ENCODE measurements at regions not wholly inside any gene's neighbourhood (a gene's known extent, or its start where the extent isn't known, plus 50 kb on each side); places are given as distances from the start of the nearest gene placed in this dataset.

GRCh38 chr12:89247541-89247942, 104.8 kb downstream of the DUSP6 start:
- H3K9me3 ChIP-seq (ENCODE audit: control insufficient read depth, insufficient read depth, low read length) = no peaks in the 10 kb centered on the region
- H3K36me3 ChIP-seq (ENCODE audit: insufficient read depth, low read length) = no peaks in the 10 kb centered on the region
- H3K9ac ChIP-seq (ENCODE audit: low read depth, low read length) = no peak overlapping the region
- peaks cover 43% of the 10 kb centered on the region for H3K4me1 ChIP-seq (ENCODE audit: insufficient read depth, low read length)

GRCh38 chr12:89245090-89245489, 107.2 kb downstream of the DUSP6 start:
- Histone ChIP-seq H3K36me3 (ENCODE audit: insufficient read depth, low read length) (no peaks in the 10 kb centered on the region), H3K9me3 (ENCODE audit: control insufficient read depth, insufficient read depth, low read length) (no peaks in the 10 kb centered on the region), H3K9ac (ENCODE audit: low read depth, low read length) (no peak overlapping the region), H3K4me1 (ENCODE audit: insufficient read depth, low read length) (peaks cover 43% of the 10 kb centered on the region)

DNA sequence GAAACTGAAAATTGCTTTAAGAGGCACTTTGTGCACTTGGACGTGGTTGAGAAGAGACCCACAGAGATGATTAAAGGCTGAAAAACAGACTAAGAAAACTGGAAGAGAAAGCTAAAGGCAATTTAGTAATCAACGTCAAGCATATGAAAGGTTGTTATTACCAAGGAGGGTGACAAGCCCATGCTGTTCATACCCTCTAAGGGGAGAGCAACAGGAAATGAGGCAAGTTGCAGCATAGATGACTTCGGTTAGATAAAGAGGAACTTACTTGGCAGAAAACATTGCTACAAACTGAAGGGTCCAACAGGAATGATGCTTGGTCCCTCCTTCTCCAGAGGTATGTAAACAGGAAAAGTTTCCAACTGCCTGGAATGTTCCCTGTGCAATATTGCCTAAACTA, 107.8 kb downstream of the DUSP6 start:
- no peak overlapping the region for H3K9ac ChIP-seq (ENCODE audit: low read depth, low read length)
- H3K9me3 ChIP-seq (ENCODE audit: control insufficient read depth, insufficient read depth, low read length) = no peaks in the 10 kb centered on the region
- H3K4me1 ChIP-seq (ENCODE audit: insufficient read depth, low read length) = peaks cover 43% of the 10 kb centered on the region
- no peaks in the 10 kb centered on the region for H3K36me3 ChIP-seq (ENCODE audit: insufficient read depth, low read length)

DNA sequence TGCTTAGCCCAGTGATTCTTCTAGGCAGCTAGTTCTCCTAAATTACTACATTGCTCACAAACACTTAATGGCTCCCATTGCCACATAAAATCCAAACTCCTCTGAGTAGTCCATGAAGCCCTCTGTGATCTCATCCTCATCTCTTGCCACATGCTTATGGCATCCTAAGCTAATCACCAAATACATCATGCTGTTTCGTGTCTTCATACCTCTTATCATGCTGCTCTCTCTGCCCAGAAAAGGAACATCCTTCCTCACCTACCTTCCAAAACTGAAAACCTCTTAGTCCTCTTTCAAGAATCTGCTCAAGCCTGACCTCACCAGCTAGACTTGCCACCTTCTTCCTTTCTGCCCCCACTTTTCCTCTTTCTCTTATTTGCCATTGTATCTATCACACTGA, 108.5 kb downstream of the DUSP6 start:
- Histone ChIP-seq H3K9ac (ENCODE audit: low read depth, low read length) (no peak overlapping the region), H3K9me3 (ENCODE audit: control insufficient read depth, insufficient read depth, low read length) (no peaks in the 10 kb centered on the region), H3K4me1 (ENCODE audit: insufficient read depth, low read length) (peaks cover 43% of the 10 kb centered on the region), H3K36me3 (ENCODE audit: insufficient read depth, low read length) (no peaks in the 10 kb centered on the region)

- Histone ChIP-seq H3K9ac (ENCODE audit: low read depth, low read length) (no peak overlapping the region), H3K36me3 (ENCODE audit: insufficient read depth, low read length) (no peaks in the 10 kb centered on the region), H3K9me3 (ENCODE audit: control insufficient read depth, insufficient read depth, low read length) (no peaks in the 10 kb centered on the region), H3K4me1 (ENCODE audit: insufficient read depth, low read length) (peaks cover 9% of the 10 kb centered on the region)
Measured at GRCh38 chr12:89239534-89239933, 112.8 kb downstream of the DUSP6 start.

- H3K4me1 ChIP-seq (ENCODE audit: insufficient read depth, low read length) = no peaks in the 10 kb centered on the region; the same call in 1 of the 2 replicates
- no peaks in the 10 kb centered on the region for H3K36me3 ChIP-seq (ENCODE audit: insufficient read depth, low read length)
- H3K9me3 ChIP-seq (ENCODE audit: control insufficient read depth, insufficient read depth, low read length) = no peaks in the 10 kb centered on the region
- H3K9ac ChIP-seq (ENCODE audit: low read depth, low read length) = no peak overlapping the region
Measured at GRCh38 chr12:89238593-89238992, 113.7 kb downstream of the DUSP6 start.

- no peaks in the 10 kb centered on the region; the same call in 1 of the 2 replicates for H3K4me1 ChIP-seq (ENCODE audit: insufficient read depth, low read length)
- H3K36me3 ChIP-seq (ENCODE audit: insufficient read depth, low read length) = no peaks in the 10 kb centered on the region
- H3K9ac ChIP-seq (ENCODE audit: low read depth, low read length) = no peak overlapping the region
- no peaks in the 10 kb centered on the region for H3K9me3 ChIP-seq (ENCODE audit: control insufficient read depth, insufficient read depth, low read length)
Measured at GRCh38 chr12:89237763-89238162, 114.5 kb downstream of the DUSP6 start.

GRCh38 chr12:89236748-89237383, 115.4 kb downstream of the DUSP6 start:
- Histone ChIP-seq H3K36me3 (ENCODE audit: insufficient read depth, low read length) (no peaks in the 10 kb centered on the region), H3K9me3 (ENCODE audit: control insufficient read depth, insufficient read depth, low read length) (no peaks in the 10 kb centered on the region; the same call in 1 of the 2 replicates), H3K4me1 (ENCODE audit: insufficient read depth, low read length) (no peaks in the 10 kb centered on the region; the same call in 1 of the 2 replicates), H3K9ac (ENCODE audit: low read depth, low read length) (no peak overlapping the region)

DNA sequence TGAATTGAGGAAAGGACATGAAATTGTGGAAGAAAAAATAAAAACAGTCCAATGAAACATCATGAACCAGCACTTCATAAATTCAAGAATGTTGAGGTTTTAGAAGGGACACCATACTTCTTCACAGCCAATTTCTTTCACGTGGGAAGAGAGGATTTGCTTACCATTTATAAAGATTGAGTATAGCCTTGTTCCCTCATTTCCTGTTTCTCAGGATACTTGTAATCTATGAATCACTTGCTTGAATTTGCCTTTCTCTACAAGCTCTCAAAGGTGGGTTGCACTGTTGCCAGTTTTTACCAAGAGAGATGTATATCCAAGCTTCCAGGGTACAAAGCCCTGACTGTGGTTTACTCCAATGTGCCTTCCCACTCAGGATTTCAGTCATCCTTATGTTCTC, 116.1 kb downstream of the DUSP6 start:
- Histone ChIP-seq H3K36me3 (ENCODE audit: insufficient read depth, low read length) (no peaks in the 10 kb centered on the region), H3K9ac (ENCODE audit: low read depth, low read length) (no peak overlapping the region), H3K9me3 (ENCODE audit: control insufficient read depth, insufficient read depth, low read length) (no peaks in the 10 kb centered on the region; the same call in 1 of the 2 replicates), H3K4me1 (ENCODE audit: insufficient read depth, low read length) (no peaks in the 10 kb centered on the region; the same call in 1 of the 2 replicates)

DNA sequence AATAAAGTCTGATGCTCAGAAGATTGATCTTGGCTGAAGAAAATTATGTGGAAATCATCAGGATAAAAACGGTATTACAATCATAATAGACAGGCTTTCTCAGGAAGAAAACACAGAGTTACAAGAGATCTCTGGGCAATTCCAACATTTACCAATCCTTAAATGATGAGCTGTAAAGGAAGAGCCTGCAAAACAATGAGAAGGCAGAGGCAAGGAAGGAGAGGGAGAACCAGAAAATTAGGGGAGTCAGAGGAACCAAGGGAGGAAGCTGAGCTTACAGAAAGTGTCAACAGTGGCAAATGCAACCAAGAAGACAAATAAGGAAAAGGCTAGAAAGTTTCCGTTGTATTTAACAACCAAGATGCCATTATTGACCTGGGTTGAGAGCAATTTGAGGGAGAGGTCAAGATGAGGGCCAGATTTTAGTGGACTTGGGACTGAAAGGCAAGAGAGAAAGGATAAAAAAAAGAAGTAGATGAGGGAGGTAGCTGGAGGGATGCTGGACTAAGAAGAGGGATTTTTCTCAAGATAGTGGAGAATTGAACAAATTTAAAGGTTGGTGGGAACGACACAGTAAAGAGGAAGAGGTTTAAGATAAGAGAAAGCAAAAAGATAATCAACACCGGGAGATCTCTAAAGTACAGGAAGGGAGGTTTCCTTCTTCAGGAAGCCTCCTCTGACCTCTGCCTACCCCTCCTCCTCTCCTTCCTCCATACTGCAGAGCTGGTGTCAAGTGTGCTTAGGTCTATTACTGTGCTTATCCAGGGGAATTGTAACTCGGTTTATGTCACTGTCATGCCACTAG, 116.9 kb downstream of the DUSP6 start:
- H3K4me1 ChIP-seq (ENCODE audit: insufficient read depth, low read length) = no peaks in the 10 kb centered on the region; the same call in 1 of the 2 replicates
- H3K9ac ChIP-seq (ENCODE audit: low read depth, low read length) = no peak overlapping the region
- no peaks in the 10 kb centered on the region; the same call in 1 of the 2 replicates for H3K9me3 ChIP-seq (ENCODE audit: control insufficient read depth, insufficient read depth, low read length)
- no peaks in the 10 kb centered on the region for H3K36me3 ChIP-seq (ENCODE audit: insufficient read depth, low read length)

- H3K9me3 ChIP-seq (ENCODE audit: control insufficient read depth, insufficient read depth, low read length) = no peaks in the 10 kb centered on the region; the same call in 1 of the 2 replicates
- H3K36me3 ChIP-seq (ENCODE audit: insufficient read depth, low read length) = no peaks in the 10 kb centered on the region
- no peak overlapping the region for H3K9ac ChIP-seq (ENCODE audit: low read depth, low read length)
- no peaks in the 10 kb centered on the region; the same call in 1 of the 2 replicates for H3K4me1 ChIP-seq (ENCODE audit: insufficient read depth, low read length)
Measured at GRCh38 chr12:89234324-89235114, 117.8 kb downstream of the DUSP6 start.

- Histone ChIP-seq H3K9me3 (ENCODE audit: control insufficient read depth, insufficient read depth, low read length) (no peaks in the 10 kb centered on the region; the same call in 1 of the 2 replicates), H3K9ac (ENCODE audit: low read depth, low read length) (no peak overlapping the region), H3K4me1 (ENCODE audit: insufficient read depth, low read length) (no peaks in the 10 kb centered on the region; the same call in 1 of the 2 replicates), H3K36me3 (ENCODE audit: insufficient read depth, low read length) (no peaks in the 10 kb centered on the region)
Measured at GRCh38 chr12:89231686-89232085, 120.6 kb downstream of the DUSP6 start.

- Histone ChIP-seq H3K36me3 (ENCODE audit: insufficient read depth, low read length) (no peaks in the 10 kb centered on the region), H3K4me1 (ENCODE audit: insufficient read depth, low read length) (peaks cover 6% of the 10 kb centered on the region), H3K9ac (ENCODE audit: low read depth, low read length) (no peak overlapping the region)
Measured at GRCh38 chr12:89230376-89231315, 121.7 kb downstream of the DUSP6 start.

More at GRCh38 chr12:89230376-89231315, 121.7 kb downstream of the DUSP6 start:
- no peaks in the 10 kb centered on the region; the same call in 1 of the 2 replicates for H3K9me3 ChIP-seq (ENCODE audit: control insufficient read depth, insufficient read depth, low read length)
